NCI-H69 (cell line): ENCODE measurements at regions not wholly inside any gene's neighbourhood (a gene's known extent, or its start where the extent isn't known, plus 50 kb on each side); places are given as distances from the start of the nearest gene placed in this dataset.
A peak's percentile ranks its signal among the peaks of the same experiment; 100 is the strongest.
"Not testable (repeated sequence)": the region's sequence is repeated elsewhere in the genome, so short reads cannot be mapped to it uniquely, and the experiment has no call there.

Source experiments
- DNase-seq: peaks from one replicate; lab custom pipeline; 2025; lab: John Stamatoyannopoulos, UW

- no peak for DNase-seq
Measured at GRCh38 chr6:121764493-121764892, 329.0 kb downstream of the GJA1 start.

DNA sequence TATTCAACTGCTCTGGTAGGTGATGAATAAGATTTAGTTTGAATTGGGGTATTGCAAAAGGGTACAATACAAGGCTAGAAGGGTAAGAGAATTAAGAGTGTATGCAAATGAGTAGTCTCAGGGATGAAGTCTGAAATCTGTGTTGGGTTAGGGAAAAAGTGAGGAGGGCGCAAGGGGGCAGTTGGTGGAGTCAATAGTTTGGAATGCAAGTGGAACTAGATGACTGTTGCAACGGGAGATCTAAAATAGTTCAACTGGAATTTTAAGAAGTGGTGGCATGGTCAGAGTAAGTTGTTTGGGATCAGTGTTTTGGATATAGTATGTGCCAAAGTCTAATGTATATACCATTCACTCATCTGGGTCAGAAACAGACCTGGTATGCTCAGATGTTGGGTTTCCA is 329.6 kb downstream of the GJA1 start:
- no peak for DNase-seq

- no peak for DNase-seq
Measured at GRCh38 chr6:121767211-121767610, 331.8 kb downstream of the GJA1 start.

GRCh38 chr6:121770943-121771342 is 335.5 kb downstream of the GJA1 start:
- DNase-seq: peak; percentile 12

DNA sequence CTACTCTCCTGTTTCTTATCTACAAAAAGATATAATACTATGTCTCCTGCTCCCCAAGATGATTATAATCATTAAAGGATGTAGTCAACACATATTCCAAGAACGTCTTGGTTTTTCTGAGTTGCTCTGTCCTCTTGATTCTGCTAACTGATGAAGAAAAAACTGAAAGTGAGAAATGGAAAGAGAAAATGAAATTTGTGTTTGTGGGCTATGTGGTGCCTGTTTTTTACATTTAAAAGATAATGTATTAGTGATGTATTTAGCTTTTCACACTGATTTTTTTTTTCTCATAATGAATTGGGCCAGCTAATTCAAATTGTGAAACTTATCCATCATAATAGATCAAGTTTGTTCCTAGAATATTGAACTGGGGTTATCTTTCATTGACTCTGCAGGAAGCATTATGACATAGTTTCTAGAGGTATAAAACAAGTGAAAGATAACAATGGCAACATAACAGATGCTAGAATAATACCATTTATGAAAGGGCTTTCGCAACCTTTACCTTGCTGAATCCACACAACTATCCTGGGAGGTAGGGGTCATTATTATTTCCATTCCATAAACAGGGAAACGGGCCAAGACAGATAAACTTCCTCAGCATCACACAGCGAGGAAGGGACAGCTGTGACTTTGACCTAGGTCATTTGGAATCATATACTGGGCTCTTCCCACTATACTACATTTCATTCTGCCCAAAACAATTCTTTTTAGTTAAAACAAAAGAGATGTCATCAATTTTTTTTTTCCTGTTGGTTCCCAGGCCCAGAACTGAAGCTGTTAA is 336.7 kb downstream of the GJA1 start:
- peak; percentile 62 for DNase-seq

DNA sequence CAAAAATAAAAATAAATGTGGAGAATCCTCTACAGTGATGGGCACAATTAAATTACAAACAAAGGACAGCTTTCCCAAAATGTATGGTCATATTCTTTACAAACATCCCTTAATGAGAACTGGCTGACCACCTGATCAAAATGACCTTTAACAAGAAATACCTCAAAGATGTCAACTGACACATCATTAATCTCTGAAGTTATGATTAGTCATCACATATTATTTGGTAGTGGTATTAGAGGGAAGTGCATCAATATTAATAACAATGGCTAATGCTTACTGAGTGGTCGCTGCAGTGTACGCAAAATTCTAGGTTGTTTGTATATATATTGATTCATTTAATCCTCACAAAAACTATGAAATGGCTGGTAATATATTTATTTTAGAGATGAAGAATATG is 340.6 kb downstream of the GJA1 start:
- DNase-seq: no peak

DNA sequence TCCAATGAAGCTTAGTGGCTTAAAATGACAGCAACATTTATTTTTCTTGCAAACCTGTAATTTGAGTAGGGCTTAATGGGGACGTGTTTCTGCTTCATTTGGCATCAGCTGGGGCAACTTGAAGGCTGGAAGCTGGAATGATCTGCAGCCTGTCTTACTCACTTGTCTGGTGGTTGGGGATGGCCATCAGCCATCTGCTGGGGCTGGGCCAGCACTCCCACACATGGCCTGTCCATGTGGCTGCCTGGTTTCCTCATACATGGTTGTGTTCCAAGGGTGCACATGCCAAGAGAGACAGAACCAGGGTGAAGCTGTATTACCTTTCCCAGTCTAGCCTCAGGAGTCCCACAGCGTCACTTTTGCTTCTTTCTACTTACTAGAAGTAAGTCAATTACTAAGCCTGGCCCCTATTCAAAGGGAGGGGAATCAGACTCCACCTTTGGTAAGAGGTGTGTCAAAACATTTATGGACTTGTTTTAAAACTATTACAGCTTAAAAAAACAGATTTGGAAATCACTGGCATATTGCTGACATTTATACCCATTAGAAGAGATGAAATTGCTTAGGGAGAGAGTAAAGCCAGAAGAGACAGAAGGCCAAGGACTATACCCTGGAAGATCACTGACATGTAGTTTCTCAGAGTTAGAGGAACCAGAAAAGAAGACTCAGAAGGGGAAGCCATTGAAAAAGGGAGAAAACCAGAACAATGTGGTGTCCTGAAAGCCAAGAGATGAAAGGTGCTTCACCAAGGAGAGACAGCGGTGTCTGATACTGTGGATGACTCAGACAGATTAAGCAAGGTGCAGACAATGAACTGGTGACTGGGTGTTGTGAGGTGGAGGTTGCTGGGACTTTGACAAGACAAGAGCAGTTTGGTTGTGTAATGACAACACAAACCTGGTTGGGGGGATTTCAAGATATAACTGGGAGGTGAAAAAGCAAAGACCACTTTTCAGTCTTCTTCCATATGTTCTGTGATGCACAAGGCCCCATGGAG is 345.2 kb downstream of the GJA1 start:
- peak; percentile 95 for DNase-seq

DNA sequence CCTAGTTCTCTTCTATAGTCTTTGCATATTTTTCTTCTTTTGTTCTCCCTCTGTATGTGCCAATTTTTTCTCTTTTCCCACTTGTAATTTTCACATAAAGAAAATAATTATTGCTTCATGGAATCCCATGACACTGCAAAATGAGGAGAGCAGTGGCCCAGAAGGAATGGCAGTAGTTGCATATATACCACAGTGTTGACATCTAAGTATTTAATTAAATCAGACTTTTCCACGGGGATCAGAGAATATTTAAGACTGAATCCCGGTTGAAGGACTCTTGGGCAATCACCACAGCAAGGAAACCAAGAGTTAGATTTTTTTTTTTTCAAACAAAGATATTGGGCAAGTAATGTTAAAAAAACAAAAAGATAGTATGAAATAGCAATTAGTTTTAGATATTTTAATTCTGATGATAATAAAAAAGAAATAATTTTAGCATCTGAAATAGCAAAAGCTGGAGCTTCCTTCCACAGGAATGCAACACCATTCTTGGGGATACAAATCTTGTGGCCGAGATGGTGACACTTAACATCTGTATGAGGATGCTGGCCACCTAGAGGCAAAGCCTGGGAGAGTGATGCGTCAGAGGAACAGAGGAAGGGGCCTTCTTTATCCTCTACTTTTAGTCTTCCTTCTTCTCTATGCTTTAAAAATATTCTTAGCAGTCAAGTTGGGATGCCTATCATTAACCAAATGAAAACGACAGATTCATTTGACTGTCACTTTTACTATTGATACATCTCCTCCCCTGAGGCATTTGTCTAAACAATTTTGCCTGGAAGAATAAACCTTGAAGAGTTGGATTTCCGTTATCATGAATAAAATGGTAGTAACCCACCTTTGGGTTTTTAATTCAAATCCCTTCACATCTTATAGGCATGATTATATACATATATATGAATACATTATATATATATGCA is 356.2 kb downstream of the GJA1 start:
- DNase-seq: no peak

DNA sequence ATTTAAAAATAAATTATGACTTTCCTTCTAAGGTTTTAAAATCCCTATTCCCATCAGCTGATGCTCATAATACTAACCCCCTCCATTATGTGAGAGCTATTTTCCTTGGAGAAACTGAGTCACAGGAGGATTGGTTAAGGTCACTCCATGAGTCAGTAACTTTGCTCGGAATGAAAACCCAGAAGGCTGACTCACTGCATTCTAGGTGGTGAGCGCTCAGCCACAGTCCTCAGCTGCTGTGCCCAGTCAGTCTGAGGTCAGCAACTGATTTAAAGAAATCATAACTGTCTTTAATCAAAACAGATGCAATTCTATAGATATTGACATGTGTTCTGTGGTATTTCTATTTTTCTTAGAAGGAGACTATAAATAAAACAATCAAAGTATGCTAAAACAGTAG is 359.2 kb downstream of the GJA1 start:
- DNase-seq: no peak

GRCh38 chr6:121797598-121797997 is 362.2 kb downstream of the GJA1 start:
- peak; percentile 12 for DNase-seq

DNA sequence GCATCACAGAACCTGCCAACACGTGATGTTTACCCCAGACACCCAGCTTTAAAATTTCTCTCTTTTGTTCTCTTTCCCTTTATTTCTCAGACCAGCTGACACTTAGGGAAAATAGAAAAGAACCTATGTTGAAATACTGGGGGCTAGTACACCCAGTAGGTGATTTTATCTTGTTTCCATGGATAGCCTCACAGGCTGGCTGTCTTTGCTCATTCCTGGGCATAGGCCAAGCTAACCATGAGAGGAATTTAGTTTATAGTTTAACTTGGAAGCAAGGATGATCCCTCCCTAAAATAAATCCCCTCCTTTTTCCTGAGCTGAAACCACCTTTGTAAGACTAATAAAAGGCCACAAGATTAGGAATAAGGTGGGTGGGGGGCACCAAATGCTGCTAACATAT is 362.7 kb downstream of the GJA1 start:
- not testable (repeated sequence) for DNase-seq

GRCh38 chr6:121799574-121799973 is 364.1 kb downstream of the GJA1 start:
- DNase-seq: no peak

- no peak for DNase-seq
Measured at GRCh38 chr6:121800047-121800446, 364.6 kb downstream of the GJA1 start.

- no peak for DNase-seq
Measured at GRCh38 chr6:121806116-121806515, 370.7 kb downstream of the GJA1 start.

DNA sequence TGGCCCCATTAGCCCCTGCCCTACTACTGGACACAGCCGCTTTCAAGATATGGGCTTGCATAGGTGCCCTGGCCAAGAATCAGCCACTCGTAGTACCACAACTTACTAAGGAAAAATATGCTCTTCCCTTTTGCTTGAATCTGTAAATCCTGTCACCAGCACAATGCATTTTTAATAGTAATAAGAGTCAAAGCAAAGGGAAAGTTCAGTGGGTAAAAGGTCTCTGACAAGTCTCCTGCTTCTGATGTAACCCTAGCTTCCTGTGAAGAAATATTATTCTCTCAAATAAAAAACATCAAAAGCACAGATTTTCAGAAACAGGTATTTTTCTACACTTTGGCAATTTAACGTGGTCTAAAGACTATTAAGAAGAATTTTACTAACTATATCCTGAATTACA is 373.8 kb downstream of the GJA1 start:
- DNase-seq: no peak

DNA sequence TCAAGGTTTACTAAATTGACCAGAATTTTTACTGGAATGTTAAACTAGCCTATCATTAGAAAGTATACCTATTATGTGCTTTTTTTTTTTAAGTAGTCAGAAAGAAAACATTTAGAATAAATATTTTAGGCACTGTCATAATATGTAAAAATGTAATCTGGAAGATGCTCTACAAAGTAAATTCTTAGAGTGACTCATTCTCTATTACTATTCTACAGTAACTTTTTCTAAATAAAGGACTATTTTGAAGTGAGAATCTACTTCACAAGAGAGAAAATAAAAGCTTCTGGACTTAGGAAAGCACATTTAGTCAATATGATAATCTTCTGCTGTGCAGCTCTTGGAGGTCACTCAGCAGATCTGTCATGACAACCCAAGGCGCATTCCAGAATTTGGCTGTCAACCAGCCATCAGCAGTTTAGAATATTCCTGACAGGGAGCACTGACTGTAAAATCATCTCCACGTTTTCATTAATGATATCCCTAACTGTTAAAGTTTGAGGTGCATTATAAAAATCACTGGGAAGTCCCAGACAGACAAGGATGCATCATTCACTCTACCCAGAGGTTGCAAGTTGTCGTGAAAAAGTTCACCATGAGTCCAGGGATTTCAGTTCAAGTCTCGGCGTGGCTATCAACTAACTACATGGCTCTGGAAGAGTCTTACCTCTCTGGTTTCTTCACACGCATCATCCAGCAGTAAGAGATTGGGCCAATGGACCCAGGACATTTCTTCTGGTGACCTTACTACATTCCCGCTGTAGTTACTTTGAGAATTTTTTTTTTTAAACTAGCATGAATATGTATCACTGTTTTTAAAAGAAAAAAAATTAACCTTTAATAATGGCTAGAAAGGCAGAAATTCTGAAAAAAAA is 374.9 kb downstream of the GJA1 start:
- DNase-seq: no peak

- DNase-seq: no peak
Measured at GRCh38 chr6:121811106-121811505, 375.7 kb downstream of the GJA1 start.

- DNase-seq: no peak
Measured at GRCh38 chr6:121816361-121816760, 380.9 kb downstream of the GJA1 start.

- DNase-seq: no peak
Measured at GRCh38 chr6:121816906-121817540, 381.6 kb downstream of the GJA1 start.

DNA sequence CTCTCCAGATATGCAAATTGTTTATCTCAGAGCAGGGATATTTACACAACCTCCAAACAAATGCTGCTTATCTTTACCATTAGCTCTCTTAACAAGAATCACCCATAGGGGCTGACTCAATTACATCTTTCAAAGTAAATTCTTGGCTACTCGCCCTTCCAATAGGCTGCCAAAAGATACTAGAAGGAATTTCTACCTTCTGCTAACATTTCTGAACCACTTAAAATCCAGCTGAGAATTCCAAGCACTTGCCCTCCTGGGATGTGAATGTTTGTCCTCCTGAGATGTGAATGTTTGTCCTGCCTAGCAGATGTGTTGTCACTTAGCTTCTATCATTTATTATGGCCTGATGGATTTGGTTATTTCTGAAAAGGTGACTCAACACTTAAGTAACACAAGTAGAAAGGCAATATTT is 388.0 kb downstream of the GJA1 start:
- DNase-seq: peak; percentile 88
